ENCODE measurements at regions not wholly inside any gene's neighbourhood (a gene's known extent, or its start where the extent isn't known, plus 50 kb on each side); places are given as distances from the start of the nearest gene placed in this dataset.
"Not testable (repeated sequence)": the region's sequence is repeated elsewhere in the genome, so short reads cannot be mapped to it uniquely, and the experiment has no call there.

DNA sequence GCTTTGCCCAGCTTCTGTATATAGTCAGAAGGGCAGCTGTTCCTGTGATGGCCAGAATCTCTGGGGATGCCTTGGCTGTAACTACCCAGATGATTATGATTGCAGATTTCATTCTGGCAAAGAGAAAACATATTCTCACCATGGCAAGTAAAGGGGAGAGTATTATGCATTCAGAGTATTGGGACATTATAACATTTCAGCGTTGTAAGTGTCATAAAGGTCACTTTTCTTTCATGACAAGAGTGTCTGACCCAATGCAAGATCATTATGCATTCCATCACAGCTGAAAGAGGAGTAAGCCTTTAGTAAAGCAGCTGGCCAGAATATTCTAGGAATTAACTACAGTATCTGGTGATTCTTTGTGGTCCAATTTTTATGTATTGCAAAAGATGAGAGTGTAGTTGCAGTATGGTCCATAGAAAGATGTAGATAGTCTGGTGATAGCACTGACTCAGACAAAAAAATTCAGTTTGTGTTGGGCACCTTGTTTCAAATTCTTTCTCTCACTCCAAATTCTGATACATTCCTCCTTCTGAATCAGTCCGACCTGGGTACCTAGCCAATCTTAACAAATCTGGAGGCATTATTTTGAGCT lies 2366.3 kb downstream of the PCDH7 start:
- no peak for FAIRE-seq
- no peak for DNase-seq (ENCODE audit: insufficient read length)
- TF ChIP-seq POLR2AphosphoS5 (IDR thresholded peaks at IDR 0.05; ENCODE audit: low read depth, low read length) (no peak), POLR2A (IDR thresholded peaks at IDR 0.05; ENCODE audit: low read depth, low read length) (no peak), TAF1 (IDR thresholded peaks at IDR 0.05; ENCODE audit: borderline replicate concordance, low read depth, low read length) (no peak)

DNA sequence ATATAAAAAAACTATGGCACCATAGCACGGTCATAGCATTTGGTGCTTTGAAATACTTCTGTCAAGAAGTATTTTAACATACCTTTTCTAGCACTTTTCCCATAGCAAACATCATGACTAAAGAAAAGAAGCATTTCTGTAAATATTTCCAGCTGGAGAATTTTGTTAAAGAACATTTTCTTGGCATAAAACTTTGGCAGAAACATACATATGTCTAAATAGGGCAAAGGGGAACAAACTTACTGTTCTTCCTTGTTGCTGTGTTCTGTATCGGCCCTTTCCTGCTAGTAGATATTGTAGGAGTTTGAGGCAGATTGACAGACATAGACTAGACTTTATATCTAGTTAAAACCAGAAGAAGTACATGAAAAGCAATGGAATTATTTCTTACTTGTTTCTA lies 2368.5 kb downstream of the PCDH7 start:
- no peak for DNase-seq (ENCODE audit: insufficient read length)
- FAIRE-seq = no peak
- no peak for TF ChIP-seq TAF1 (IDR thresholded peaks at IDR 0.05; ENCODE audit: borderline replicate concordance, low read depth, low read length)
- TF ChIP-seq POLR2A (IDR thresholded peaks at IDR 0.05; ENCODE audit: low read depth, low read length) = no peak
- no peak for TF ChIP-seq POLR2AphosphoS5 (IDR thresholded peaks at IDR 0.05; ENCODE audit: low read depth, low read length)

DNA sequence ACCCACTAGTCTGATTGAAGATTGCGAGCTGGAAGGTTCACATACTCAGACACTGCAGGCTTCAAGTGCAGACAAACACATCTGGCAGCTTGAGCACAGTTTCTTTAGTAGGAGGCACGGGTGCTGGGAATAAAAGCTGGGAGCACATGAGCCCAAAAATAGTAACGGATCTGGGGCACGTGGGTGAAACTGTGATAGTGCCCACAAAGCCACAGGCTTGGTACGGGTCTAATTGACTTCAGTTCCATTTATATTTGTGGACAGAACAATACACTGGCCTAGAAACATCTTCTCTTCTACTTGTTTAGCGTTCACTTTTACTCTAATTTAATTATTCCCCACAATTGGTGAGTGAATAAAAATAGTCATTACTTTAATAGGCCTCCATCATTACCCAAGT lies 2370.7 kb downstream of the PCDH7 start:
- DNase-seq (ENCODE audit: insufficient read length) (no peak), FAIRE-seq (no peak)
- no peak for TF ChIP-seq POLR2A (IDR thresholded peaks at IDR 0.05; ENCODE audit: low read depth, low read length)
- TF ChIP-seq POLR2AphosphoS5 (IDR thresholded peaks at IDR 0.05; ENCODE audit: low read depth, low read length) = no peak
- no peak for TF ChIP-seq TAF1 (IDR thresholded peaks at IDR 0.05; ENCODE audit: borderline replicate concordance, low read depth, low read length)

DNA sequence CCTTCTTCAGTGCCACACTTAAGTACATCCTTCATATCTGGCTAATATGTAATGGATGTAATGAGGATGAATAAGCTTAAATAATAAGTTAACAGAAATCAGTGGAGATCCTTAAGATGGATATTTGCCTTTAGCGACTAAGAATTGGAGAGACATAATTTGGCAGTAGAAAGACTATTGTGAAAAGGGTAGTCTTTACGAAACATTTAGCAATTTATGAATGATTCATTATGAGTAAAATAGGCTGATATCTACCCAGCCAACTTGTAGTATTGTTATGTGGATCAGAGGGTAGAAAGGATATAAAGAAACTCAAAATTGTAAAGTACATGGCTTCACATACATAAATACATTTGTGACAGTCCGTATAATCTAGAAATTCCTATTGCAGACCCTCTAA lies 2371.8 kb downstream of the PCDH7 start:
- no peak for FAIRE-seq
- no peak for DNase-seq (ENCODE audit: insufficient read length)
- no peak for TF ChIP-seq POLR2AphosphoS5 (IDR thresholded peaks at IDR 0.05; ENCODE audit: low read depth, low read length)
- TF ChIP-seq TAF1 (IDR thresholded peaks at IDR 0.05; ENCODE audit: borderline replicate concordance, low read depth, low read length) = no peak
- no peak for TF ChIP-seq POLR2A (IDR thresholded peaks at IDR 0.05; ENCODE audit: low read depth, low read length)

DNA sequence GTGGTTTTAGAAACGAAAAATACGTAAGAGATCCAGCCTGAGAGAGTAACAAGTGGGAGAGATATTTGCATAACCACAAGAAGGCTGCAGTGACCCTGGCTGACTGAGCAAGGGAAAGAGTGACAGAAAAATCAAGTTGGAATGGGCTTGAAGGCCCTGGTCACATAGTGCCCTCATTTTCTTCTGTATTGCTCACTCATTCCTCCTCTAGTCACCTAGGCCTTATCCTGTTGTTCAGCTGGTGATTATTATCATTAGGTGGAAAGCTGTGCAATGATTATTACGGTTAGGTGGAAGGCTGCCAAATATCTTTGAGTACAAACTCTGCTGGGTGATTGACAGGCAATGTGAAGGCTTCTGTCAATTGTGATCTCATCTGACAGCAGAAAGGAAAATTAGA lies 2384.1 kb downstream of the PCDH7 start:
- TF ChIP-seq POLR2A (IDR thresholded peaks at IDR 0.05; ENCODE audit: low read depth, low read length) = no peak
- TF ChIP-seq TAF1 (IDR thresholded peaks at IDR 0.05; ENCODE audit: borderline replicate concordance, low read depth, low read length) = no peak
- TF ChIP-seq POLR2AphosphoS5 (IDR thresholded peaks at IDR 0.05; ENCODE audit: low read depth, low read length) = no peak
- FAIRE-seq (no peak), DNase-seq (ENCODE audit: insufficient read length) (no peak)

DNA sequence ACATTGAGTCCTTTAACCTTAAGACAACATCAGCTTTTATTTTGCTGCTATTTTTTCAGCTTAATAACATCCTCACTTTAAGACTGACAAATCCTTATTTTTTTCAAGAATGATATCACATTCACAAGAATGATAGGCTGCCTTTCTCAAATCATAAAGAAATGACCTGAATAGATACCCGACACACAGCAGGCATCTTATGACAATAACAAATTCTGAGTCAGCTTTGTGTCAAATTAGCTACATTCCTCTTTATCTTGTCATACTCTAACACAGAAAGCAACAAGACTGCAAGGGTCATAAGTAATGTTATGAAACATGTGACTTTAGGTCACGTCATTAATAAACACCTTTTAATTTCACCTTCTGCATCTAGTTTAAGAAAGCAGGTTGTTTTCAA lies 2387.6 kb downstream of the PCDH7 start:
- DNase-seq (ENCODE audit: insufficient read length) (no peak), FAIRE-seq (no peak)
- TF ChIP-seq POLR2AphosphoS5 (IDR thresholded peaks at IDR 0.05; ENCODE audit: low read depth, low read length) = no peak
- TF ChIP-seq POLR2A (IDR thresholded peaks at IDR 0.05; ENCODE audit: low read depth, low read length) = no peak
- no peak for TF ChIP-seq TAF1 (IDR thresholded peaks at IDR 0.05; ENCODE audit: borderline replicate concordance, low read depth, low read length)

DNA sequence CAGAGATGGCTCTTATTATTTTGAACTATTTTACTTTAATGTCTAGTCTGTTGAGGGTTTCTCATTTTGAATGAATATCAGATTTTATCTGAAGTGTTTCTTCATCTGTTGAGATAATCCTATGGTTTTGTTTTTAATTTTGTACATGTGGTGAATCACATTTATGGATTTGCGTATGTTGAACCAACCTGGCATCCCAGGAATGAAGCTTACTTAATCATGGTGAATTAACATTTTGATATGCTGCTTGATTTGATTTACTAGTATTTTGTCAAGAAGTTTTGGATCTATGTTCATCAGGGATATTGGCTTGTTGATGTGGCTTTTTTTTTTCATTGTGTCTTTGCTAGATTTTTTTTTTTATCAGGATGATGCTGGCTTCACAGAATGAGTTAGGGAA lies 2390.9 kb downstream of the PCDH7 start:
- TF ChIP-seq POLR2A (IDR thresholded peaks at IDR 0.05; ENCODE audit: low read depth, low read length) (no peak), POLR2AphosphoS5 (IDR thresholded peaks at IDR 0.05; ENCODE audit: low read depth, low read length) (no peak), TAF1 (IDR thresholded peaks at IDR 0.05; ENCODE audit: borderline replicate concordance, low read depth, low read length) (no peak)
- DNase-seq (ENCODE audit: insufficient read length) (no peak), FAIRE-seq (no peak)

DNA sequence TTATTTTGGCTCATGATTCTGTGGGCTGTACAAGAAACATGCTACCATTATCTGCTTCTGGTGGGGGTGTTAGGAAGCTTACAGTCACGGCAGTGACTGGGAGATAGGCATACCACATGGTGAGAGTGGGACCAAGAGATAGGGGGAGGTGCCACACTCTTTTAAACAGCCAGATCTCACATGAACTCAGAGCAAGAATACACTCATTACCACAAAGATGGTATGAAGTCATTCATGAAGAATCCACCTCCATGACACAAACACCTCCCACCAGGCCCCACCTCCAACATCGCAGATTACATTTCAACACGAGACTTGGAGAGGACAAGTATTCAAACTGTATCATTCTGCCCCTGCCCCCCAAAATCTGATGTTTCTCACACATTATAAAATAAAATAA lies 2396.7 kb downstream of the PCDH7 start:
- DNase-seq (ENCODE audit: insufficient read length) (no peak), FAIRE-seq (no peak)
- no peak for TF ChIP-seq POLR2AphosphoS5 (IDR thresholded peaks at IDR 0.05; ENCODE audit: low read depth, low read length)
- no peak for TF ChIP-seq TAF1 (IDR thresholded peaks at IDR 0.05; ENCODE audit: borderline replicate concordance, low read depth, low read length)
- TF ChIP-seq POLR2A (IDR thresholded peaks at IDR 0.05; ENCODE audit: low read depth, low read length) = no peak

DNA sequence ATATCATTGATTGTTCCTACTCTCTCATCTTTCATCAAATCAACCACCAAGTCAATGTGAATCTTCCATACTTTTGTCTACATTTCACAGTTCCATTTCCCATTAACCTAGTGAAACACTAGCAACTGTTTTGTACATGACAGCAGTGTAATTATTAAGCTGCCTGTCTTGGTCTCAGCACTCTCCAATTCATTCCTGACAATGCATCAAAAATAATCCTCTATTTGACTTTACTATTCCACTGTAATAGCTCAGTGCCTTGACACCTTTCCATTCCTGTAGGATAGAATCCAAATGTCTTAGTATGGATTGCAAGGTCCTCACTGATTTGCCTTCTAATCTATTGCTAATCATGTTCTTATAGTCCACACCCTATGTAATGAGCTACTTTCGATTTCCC lies 2405.8 kb downstream of the PCDH7 start:
- FAIRE-seq = no peak
- no peak for TF ChIP-seq TAF1 (IDR thresholded peaks at IDR 0.05; ENCODE audit: borderline replicate concordance, low read depth, low read length)
- TF ChIP-seq POLR2A (IDR thresholded peaks at IDR 0.05; ENCODE audit: low read depth, low read length) = no peak
- TF ChIP-seq POLR2AphosphoS5 (IDR thresholded peaks at IDR 0.05; ENCODE audit: low read depth, low read length) = no peak
- no peak for DNase-seq (ENCODE audit: insufficient read length)

DNA sequence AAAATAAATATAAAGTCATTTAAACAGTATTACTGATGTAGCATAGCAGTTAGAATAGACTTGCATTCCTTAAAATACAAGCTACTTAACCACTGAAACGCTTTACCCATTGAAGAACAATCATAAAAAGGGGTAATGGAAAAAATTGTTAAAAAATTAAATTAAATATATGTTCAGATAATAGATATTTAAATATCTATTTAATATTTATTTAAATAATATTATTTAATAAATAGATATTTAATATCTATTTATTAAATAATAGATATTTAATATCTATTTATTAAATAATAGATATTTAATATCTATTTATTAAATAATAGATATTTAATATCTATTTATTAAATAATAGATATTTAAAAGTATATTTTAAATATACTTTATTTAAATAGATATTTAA lies 2410.5 kb downstream of the PCDH7 start:
- not testable (repeated sequence) for DNase-seq (ENCODE audit: insufficient read length); FAIRE-seq

DNA sequence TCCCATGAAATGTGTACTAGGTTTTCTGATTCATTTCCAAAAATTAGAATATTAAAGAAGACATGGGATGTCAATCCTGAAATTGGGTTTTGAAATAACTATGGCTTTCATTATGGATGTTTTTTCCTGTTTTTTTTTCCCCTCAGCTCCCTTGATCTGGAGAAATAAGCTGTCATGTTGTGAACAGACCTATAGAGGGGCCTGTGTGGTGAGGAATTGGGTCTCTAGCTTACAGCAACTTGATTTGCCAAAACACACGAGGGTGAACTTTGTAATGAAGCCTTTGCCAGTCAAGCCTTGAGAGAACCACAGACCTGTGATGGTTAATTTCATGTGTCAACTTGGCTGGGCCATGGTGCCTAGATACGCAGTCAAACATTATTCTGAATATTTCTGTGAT lies 2413.6 kb downstream of the PCDH7 start:
- no peak for FAIRE-seq
- no peak for TF ChIP-seq TAF1 (IDR thresholded peaks at IDR 0.05; ENCODE audit: borderline replicate concordance, low read depth, low read length)
- TF ChIP-seq POLR2A (IDR thresholded peaks at IDR 0.05; ENCODE audit: low read depth, low read length) = no peak
- no peak for TF ChIP-seq POLR2AphosphoS5 (IDR thresholded peaks at IDR 0.05; ENCODE audit: low read depth, low read length)
- DNase-seq (ENCODE audit: insufficient read length) = no peak

DNA sequence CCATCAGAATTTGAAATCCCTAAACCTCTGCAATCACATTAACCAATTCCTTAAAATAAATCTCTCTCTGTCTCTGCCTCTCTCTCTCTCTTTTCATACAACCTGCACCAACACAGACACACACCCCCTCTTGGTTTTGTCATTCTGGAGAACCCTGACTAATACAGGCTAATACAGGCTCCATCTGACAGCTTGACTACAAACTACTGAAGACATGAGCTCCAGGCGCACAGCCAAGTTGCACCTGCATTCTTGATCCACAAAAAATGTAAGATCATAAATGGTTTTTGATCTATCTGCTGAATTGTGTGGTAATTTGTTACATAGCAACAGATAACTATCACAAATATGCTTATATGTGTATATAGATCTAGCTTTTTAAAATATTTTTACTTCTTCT lies 2414.2 kb downstream of the PCDH7 start:
- TF ChIP-seq TAF1 (IDR thresholded peaks at IDR 0.05; ENCODE audit: borderline replicate concordance, low read depth, low read length) = no peak
- TF ChIP-seq POLR2A (IDR thresholded peaks at IDR 0.05; ENCODE audit: low read depth, low read length) = no peak
- TF ChIP-seq POLR2AphosphoS5 (IDR thresholded peaks at IDR 0.05; ENCODE audit: low read depth, low read length) = no peak
- FAIRE-seq = no peak
- no peak for DNase-seq (ENCODE audit: insufficient read length)
